H9 (cell line): ENCODE measurements at regions not wholly inside any gene's neighbourhood (a gene's known extent, or its start where the extent isn't known, plus 50 kb on each side); places are given as distances from the start of the nearest gene placed in this dataset.

Source experiments
- DNase-seq: peaks from one replicate; pipeline ENCODE4 v3.0.0-alpha.2; 2017
- H2AFZ ChIP-seq: one replicate; pipeline ENCODE4 v1.6.1; 2013; ENCODE audit warnings: mild to moderate bottlenecking, low read length, control low read depth, moderate library complexity
- H2AK5ac ChIP-seq: 2 replicates; pipeline ENCODE4 v1.6.1; 2013; ENCODE audit warnings: low read length, control low read depth, mixed read lengths; ENCODE audit not compliant: insufficient read length
- H2BK120ac ChIP-seq: one replicate; pipeline ENCODE4 v1.6.1; 2013; ENCODE audit warnings: low read depth, mild to moderate bottlenecking, low read length, control low read depth, inconsistent platforms; ENCODE audit not compliant: poor library complexity, severe bottlenecking
- H2BK12ac ChIP-seq: 2 replicates; pipeline ENCODE4 v1.6.1; 2013; ENCODE audit warnings: low read length, control low read depth, mixed read lengths, low read depth; ENCODE audit not compliant: insufficient read length
- H2BK15ac ChIP-seq: 2 replicates; pipeline ENCODE4 v1.6.1; 2013; ENCODE audit warnings: low read depth, low read length, control low read depth
- H2BK20ac ChIP-seq: one replicate; pipeline ENCODE4 v1.6.1; 2013; ENCODE audit warnings: low read depth, mild to moderate bottlenecking, low read length, control low read depth, inconsistent platforms; ENCODE audit not compliant: poor library complexity, severe bottlenecking
- H2BK5ac ChIP-seq: 2 replicates; pipeline ENCODE4 v1.6.1; 2013; ENCODE audit warnings: low read length, control low read depth, mixed read lengths; ENCODE audit not compliant: insufficient read length
- H3K14ac ChIP-seq: 2 replicates; pipeline ENCODE4 v1.6.1; 2013; ENCODE audit warnings: low read length, control low read depth; ENCODE audit not compliant: insufficient read depth
- H3K18ac ChIP-seq: 2 replicates; pipeline ENCODE4 v1.6.1; 2013; ENCODE audit warnings: low read depth, mild to moderate bottlenecking, mixed read lengths, low read length, control low read depth; ENCODE audit not compliant: insufficient read length
- H3K23ac ChIP-seq: 2 replicates; pipeline ENCODE4 v1.6.1; 2013; ENCODE audit warnings: low read length, control low read depth, mixed read lengths, low read depth; ENCODE audit not compliant: insufficient read length
- H3K23me2 ChIP-seq: 2 replicates; pipeline ENCODE4 v1.6.1; 2013; ENCODE audit warnings: low read depth, mild to moderate bottlenecking, mixed read lengths, low read length, control low read depth; ENCODE audit not compliant: insufficient read length, poor library complexity, severe bottlenecking
- H3K27ac ChIP-seq: 2 replicates; pipeline ENCODE4 v1.5.1; 2013; ENCODE audit warnings: low read length, control low read depth, mixed read lengths, low read depth; ENCODE audit not compliant: insufficient read length
- H3K27me3 ChIP-seq: 2 replicates; pipeline ENCODE4 v1.6.1; 2013; ENCODE audit warnings: low read length, control low read depth, inconsistent platforms; ENCODE audit not compliant: insufficient read depth
- H3K4ac ChIP-seq: 2 replicates; pipeline ENCODE4 v1.6.1; 2013; ENCODE audit warnings: low read depth, mild to moderate bottlenecking, control low read depth, inconsistent platforms, low read length, moderate library complexity
- H3K4me1 ChIP-seq: 2 replicates; pipeline ENCODE4 v1.6.1; 2013; ENCODE audit warnings: low read length, control low read depth, inconsistent platforms; ENCODE audit not compliant: insufficient read depth
- H3K4me2 ChIP-seq: 2 replicates; pipeline ENCODE4 v1.6.1; 2013; ENCODE audit warnings: low read length, control low read depth, mixed read lengths; ENCODE audit not compliant: insufficient read length, insufficient read depth
- H3K56ac ChIP-seq: 2 replicates; pipeline ENCODE4 v1.6.1; 2013; ENCODE audit warnings: low read depth, mild to moderate bottlenecking, mixed read lengths, low read length, control low read depth; ENCODE audit not compliant: insufficient read length
- H3K79me1 ChIP-seq: 2 replicates; pipeline ENCODE4 v1.6.1; 2013; ENCODE audit warnings: low read depth, mild to moderate bottlenecking, moderate library complexity, low read length, control low read depth, inconsistent platforms; ENCODE audit not compliant: insufficient read depth, poor library complexity, severe bottlenecking
- H3K79me2 ChIP-seq: 2 replicates; pipeline ENCODE4 v1.6.1; 2013; ENCODE audit warnings: low read length, control low read depth, inconsistent platforms; ENCODE audit not compliant: insufficient read depth
- H3K9ac ChIP-seq: 2 replicates; pipeline ENCODE4 v1.6.1; 2013; ENCODE audit warnings: low read length, control low read depth, mixed read lengths; ENCODE audit not compliant: insufficient read length; ENCODE audit errors: extremely low read depth
- H3K9me3 ChIP-seq: one replicate; pipeline ENCODE4 v1.6.1; 2013; ENCODE audit warnings: low read depth, low read length, inconsistent platforms; ENCODE audit not compliant: control insufficient read depth
- H3T11ph ChIP-seq: one replicate; pipeline ENCODE4 v1.6.1; 2013; ENCODE audit warnings: mild to moderate bottlenecking, low read length, control low read depth, inconsistent platforms
- H4K20me1 ChIP-seq: one replicate; pipeline ENCODE4 v1.6.1; 2013; ENCODE audit not compliant: control insufficient read depth, insufficient read length, insufficient read depth
- H4K5ac ChIP-seq: 2 replicates; pipeline ENCODE4 v1.6.1; 2013; ENCODE audit warnings: low read depth, mild to moderate bottlenecking, mixed read lengths, low read length, control low read depth; ENCODE audit not compliant: insufficient read length
- H4K8ac ChIP-seq: replicated peaks from 2 replicates; pipeline ENCODE4 v1.6.1; 2013; ENCODE audit warnings: low read length, control low read depth, mixed read lengths, low read depth; ENCODE audit not compliant: insufficient read length
- H4K91ac ChIP-seq: 2 replicates; pipeline ENCODE4 v1.6.1; 2013; ENCODE audit warnings: low read depth, mild to moderate bottlenecking, moderate library complexity, mixed read lengths, low read length, control low read depth; ENCODE audit not compliant: insufficient read length
- H3K27ac Mint-ChIP-seq, 3 experiments: 2 replicates in 2 of 3; 3 replicates in 1 of 3; pipeline ENCODE4 v1.8.0; 2020 to 2021; ENCODE audit warnings: mixed read lengths in 3 of 3, mild to moderate bottlenecking in 1 of 3, moderate library complexity in 1 of 3
- H3K27me3 Mint-ChIP-seq: 2 replicates; pipeline ENCODE4 v1.8.0; 2021; ENCODE audit warnings: low read depth, mild to moderate bottlenecking, moderate library complexity, mixed read lengths
- H3K36me3 Mint-ChIP-seq, 3 experiments: 2 replicates in 2 of 3; 3 replicates in 1 of 3; pipeline ENCODE4 v1.8.0; 2020 to 2021; ENCODE audit warnings: low read depth in 3 of 3, mixed read lengths in 3 of 3; ENCODE audit not compliant: insufficient read depth in 1 of 3
- H3K4me1 Mint-ChIP-seq, 2 experiments: 2 replicates each; pipeline ENCODE4 v1.8.0; 2020; ENCODE audit warnings: mixed read lengths in 2 of 2
- H3K4me3 Mint-ChIP-seq, 2 experiments: 2 replicates in 1 of 2; 3 replicates in 1 of 2; pipeline ENCODE4 v1.8.0; 2020 to 2021; ENCODE audit warnings: mild to moderate bottlenecking in 2 of 2, mixed read lengths in 2 of 2, moderate library complexity in 1 of 2
- H3K9me3 Mint-ChIP-seq, 2 experiments: 2 replicates in 1 of 2; 3 replicates in 1 of 2; pipeline ENCODE4 v1.8.0; 2020; ENCODE audit warnings: mild to moderate bottlenecking in 2 of 2, mixed read lengths in 2 of 2, moderate library complexity in 1 of 2
- CTCF ChIP-seq: fragments of 200-600 bp; sonication (generic); conservative IDR thresholded peaks from 3 replicates; pipeline ENCODE4 v1.8.0; 2021; ENCODE audit warnings: antibody characterized with exemption, mild to moderate bottlenecking
- WGBS: extraction: QIAGEN DNeasy Blood & Tissue Kit; methylation state at CpG from one replicate; pipeline ENCODE4 v1.1.7; 2013; ENCODE audit warnings: missing lambda C conversion rate, low lambda C conversion rate, mixed read lengths; ENCODE audit not compliant: insufficient read length; ENCODE audit errors: extremely low coverage; 5-methylcytosine and 5-hydroxymethylcytosine counted together

GRCh38 chr3:56919137-56919796, 117.5 kb upstream of the ARHGEF3 start:
- no peak overlapping the region for H4K8ac ChIP-seq
- H3K4ac ChIP-seq = no peak overlapping the region
- H3T11ph ChIP-seq = no peak overlapping the region
- no peaks in the 10 kb centered on the region for H3K9me3 ChIP-seq
- Mint-ChIP-seq H3K4me3 (no peak overlapping the region), H3K36me3 (no peaks in the 10 kb centered on the region), H3K9me3 (no peaks in the 10 kb centered on the region), H3K27ac (no peak overlapping the region), H3K4me1 (peaks cover 38 to 39% of the 10 kb centered on the region in 2 experiments), H3K27me3 (peaks cover 2% of the 10 kb centered on the region; the same call in 1 of the 2 replicates)
- H4K5ac ChIP-seq = no peak overlapping the region
- no peak overlapping the region for H3K14ac ChIP-seq
- H3K4me1 ChIP-seq = peaks cover 3% of the 10 kb centered on the region; the same call in 1 of the 2 replicates
- no peak overlapping the region for H3K18ac ChIP-seq
- no peak; the same call in 2 of the 3 replicates for TF ChIP-seq CTCF
- no peaks in the 10 kb centered on the region for H4K20me1 ChIP-seq
- no peaks in the 10 kb centered on the region for H3K27me3 ChIP-seq
- no CpG with 5 or more reads among the region's 5 CpGs for WGBS
- no peak overlapping the region for H2AK5ac ChIP-seq
- H3K79me1 ChIP-seq = no peaks in the 10 kb centered on the region
- no peaks in the 10 kb centered on the region for H3K79me2 ChIP-seq
- no peak overlapping the region for H3K23ac ChIP-seq
- H2BK5ac ChIP-seq = no peak overlapping the region
- no peak overlapping the region for H3K27ac ChIP-seq
- no peak overlapping the region for H2BK120ac ChIP-seq
- no peak overlapping the region for H2BK20ac ChIP-seq
- no peak overlapping the region for H2AFZ ChIP-seq
- H3K4me2 ChIP-seq = no peak overlapping the region
- H3K56ac ChIP-seq = no peak overlapping the region
- H4K91ac ChIP-seq = no peak overlapping the region
- no peak for DNase-seq
- H3K23me2 ChIP-seq = no peaks in the 10 kb centered on the region
- no peak overlapping the region for H2BK12ac ChIP-seq
- no peak overlapping the region for H2BK15ac ChIP-seq
- no peak overlapping the region for H3K9ac ChIP-seq
